ENCODE measurements at regions not wholly inside any gene's neighbourhood (a gene's known extent, or its start where the extent isn't known, plus 50 kb on each side); places are given as distances from the start of the nearest gene placed in this dataset.

- H3K4me3 ChIP-seq (ENCODE audit: low read depth, low read length) = no peak overlapping the region
- no peaks in the 10 kb centered on the region for H3K27me3 ChIP-seq (ENCODE audit: control insufficient read depth, insufficient read depth, low read length)
- no peaks in the 10 kb centered on the region for H3K79me2 ChIP-seq
- H3K36me3 ChIP-seq (ENCODE audit: control insufficient read depth, insufficient read depth, low read length) = no peaks in the 10 kb centered on the region
- no peak overlapping the region for H3K27ac ChIP-seq
- no peaks in the 10 kb centered on the region for H3K9me3 ChIP-seq (ENCODE audit: control insufficient read depth, low read length)
- TF ChIP-seq, protein P1, sequence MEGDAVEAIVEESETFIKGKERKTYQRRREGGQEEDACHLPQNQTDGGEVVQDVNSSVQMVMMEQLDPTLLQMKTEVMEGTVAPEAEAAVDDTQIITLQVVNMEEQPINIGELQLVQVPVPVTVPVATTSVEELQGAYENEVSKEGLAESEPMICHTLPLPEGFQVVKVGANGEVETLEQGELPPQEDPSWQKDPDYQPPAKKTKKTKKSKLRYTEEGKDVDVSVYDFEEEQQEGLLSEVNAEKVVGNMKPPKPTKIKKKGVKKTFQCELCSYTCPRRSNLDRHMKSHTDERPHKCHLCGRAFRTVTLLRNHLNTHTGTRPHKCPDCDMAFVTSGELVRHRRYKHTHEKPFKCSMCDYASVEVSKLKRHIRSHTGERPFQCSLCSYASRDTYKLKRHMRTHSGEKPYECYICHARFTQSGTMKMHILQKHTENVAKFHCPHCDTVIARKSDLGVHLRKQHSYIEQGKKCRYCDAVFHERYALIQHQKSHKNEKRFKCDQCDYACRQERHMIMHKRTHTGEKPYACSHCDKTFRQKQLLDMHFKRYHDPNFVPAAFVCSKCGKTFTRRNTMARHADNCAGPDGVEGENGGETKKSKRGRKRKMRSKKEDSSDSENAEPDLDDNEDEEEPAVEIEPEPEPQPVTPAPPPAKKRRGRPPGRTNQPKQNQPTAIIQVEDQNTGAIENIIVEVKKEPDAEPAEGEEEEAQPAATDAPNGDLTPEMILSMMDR (IDR thresholded peaks at IDR 0.05) = no peak
- H3K4me2 ChIP-seq (ENCODE audit: low read length) = no peak overlapping the region
- H2AFZ ChIP-seq = no peak overlapping the region
- H3K4me1 ChIP-seq = no peaks in the 10 kb centered on the region
- H3K9ac ChIP-seq = no peak overlapping the region
These were observed 64.7 kb downstream of the ARRDC4 start for GRCh38 chr15:98025237-98025636.

GRCh38 chr15:98034731-98035130, 74.2 kb downstream of the ARRDC4 start:
- Histone ChIP-seq H3K79me2 (no peaks in the 10 kb centered on the region), H3K36me3 (ENCODE audit: control insufficient read depth, insufficient read depth, low read length) (no peaks in the 10 kb centered on the region), H3K27me3 (ENCODE audit: control insufficient read depth, insufficient read depth, low read length) (no peaks in the 10 kb centered on the region)

GRCh38 chr15:98035134-98035533, 74.6 kb downstream of the ARRDC4 start:
- Histone ChIP-seq H3K27ac (no peak overlapping the region), H3K4me3 (ENCODE audit: low read depth, low read length) (no peak overlapping the region), H3K9me3 (ENCODE audit: control insufficient read depth, low read length) (no peaks in the 10 kb centered on the region), H3K4me2 (ENCODE audit: low read length) (no peak overlapping the region), H3K27me3 (ENCODE audit: control insufficient read depth, insufficient read depth, low read length) (no peaks in the 10 kb centered on the region), H3K9ac (no peak overlapping the region), H2AFZ (no peak overlapping the region), H3K79me2 (no peaks in the 10 kb centered on the region), H3K36me3 (ENCODE audit: control insufficient read depth, insufficient read depth, low read length) (no peaks in the 10 kb centered on the region), H3K4me1 (no peaks in the 10 kb centered on the region)
- TF ChIP-seq, protein P1 (IDR thresholded peaks at IDR 0.05) = no peak

More at GRCh38 chr15:98034731-98035130, 74.2 kb downstream of the ARRDC4 start:
- TF ChIP-seq, protein P1 (IDR thresholded peaks at IDR 0.05) = no peak
- Histone ChIP-seq H3K4me3 (ENCODE audit: low read depth, low read length) (no peak overlapping the region), H3K9ac (no peak overlapping the region), H3K27ac (no peak overlapping the region), H2AFZ (no peak overlapping the region), H3K9me3 (ENCODE audit: control insufficient read depth, low read length) (no peaks in the 10 kb centered on the region), H3K4me2 (ENCODE audit: low read length) (no peak overlapping the region), H3K4me1 (no peaks in the 10 kb centered on the region)

- H3K36me3 ChIP-seq (ENCODE audit: control insufficient read depth, insufficient read depth, low read length) = no peaks in the 10 kb centered on the region
- H3K27me3 ChIP-seq (ENCODE audit: control insufficient read depth, insufficient read depth, low read length) = no peaks in the 10 kb centered on the region
- H3K27ac ChIP-seq = no peak overlapping the region
- no peak overlapping the region for H2AFZ ChIP-seq
- no peak overlapping the region for H3K9ac ChIP-seq
- no peak overlapping the region for H3K4me2 ChIP-seq (ENCODE audit: low read length)
- no peak overlapping the region for H3K4me3 ChIP-seq (ENCODE audit: low read depth, low read length)
- TF ChIP-seq, protein P1 (IDR thresholded peaks at IDR 0.05) = no peak
- H3K9me3 ChIP-seq (ENCODE audit: control insufficient read depth, low read length) = no peaks in the 10 kb centered on the region
- H3K4me1 ChIP-seq = no peaks in the 10 kb centered on the region
- H3K79me2 ChIP-seq = no peaks in the 10 kb centered on the region
These were observed 75.1 kb downstream of the ARRDC4 start for GRCh38 chr15:98035577-98036010.

- Histone ChIP-seq H2AFZ (no peak overlapping the region), H3K4me1 (no peaks in the 10 kb centered on the region), H3K27me3 (ENCODE audit: control insufficient read depth, insufficient read depth, low read length) (no peaks in the 10 kb centered on the region), H3K4me2 (ENCODE audit: low read length) (no peak overlapping the region), H3K79me2 (no peaks in the 10 kb centered on the region), H3K36me3 (ENCODE audit: control insufficient read depth, insufficient read depth, low read length) (no peaks in the 10 kb centered on the region), H3K9me3 (ENCODE audit: control insufficient read depth, low read length) (no peaks in the 10 kb centered on the region), H3K9ac (no peak overlapping the region), H3K27ac (no peak overlapping the region), H3K4me3 (ENCODE audit: low read depth, low read length) (no peak overlapping the region)
- TF ChIP-seq, protein P1 (IDR thresholded peaks at IDR 0.05) = no peak
These were observed 79.1 kb downstream of the ARRDC4 start for GRCh38 chr15:98039596-98039995.

All from parathyroid adenoma (tissue), 2 donors.